Naive thymus-derived CD4-positive, alpha-beta T cell (primary cell): ENCODE measurements at regions not wholly inside any gene's neighbourhood (a gene's known extent, or its start where the extent isn't known, plus 50 kb on each side); places are given as distances from the start of the nearest gene placed in this dataset.
"Not testable (repeated sequence)": the region's sequence is repeated elsewhere in the genome, so short reads cannot be mapped to it uniquely, and the experiment has no call there.

ENCODE experiments used
- ATAC-seq: fragments of 150-1000 bp; cut with Tn5 transposase; 2 replicates; pipeline ENCODE4 v1.10.0; 2021; ENCODE audit warnings: mild to moderate bottlenecking, moderate library complexity
- CTCF ChIA-PET: fragments of 350-600 bp; sonication (Branson Sonifier 250); formaldehyde crosslinking; loops from one replicate; lab custom pipeline; 2021; ENCODE audit warnings: antibody characterized with exemption; lab: Charles Lee
- POLR2A ChIA-PET: fragments of 350-600 bp; sonication (Branson Sonifier 250); formaldehyde crosslinking; loops from one replicate; lab custom pipeline; 2021; ENCODE audit warnings: antibody characterized with exemption, inconsistent platforms; lab: Charles Lee
- DNase-seq, 9 donors: peaks; one replicate each; pipeline versions ENCODE4 v3.0.0 to v3.0.0-alpha.2; 2020 to 2022; ENCODE audit warnings: mixed read lengths in 1 of 9
- H3K27ac ChIP-seq: one replicate; pipeline ENCODE4 v1.7.0; 2013; ENCODE audit warnings: mild to moderate bottlenecking, low read depth, low read length, moderate library complexity
- H3K27me3 ChIP-seq, 2 donors: one replicate each; pipeline ENCODE4 v1.7.0; 2013; ENCODE audit warnings: low read length in 2 of 2, mild to moderate bottlenecking in 2 of 2, moderate library complexity in 2 of 2; ENCODE audit not compliant: control insufficient read depth in 2 of 2, insufficient read depth in 2 of 2
- H3K36me3 ChIP-seq, 3 experiments: 1 replicate in 2 of 3; 2 replicates in 1 of 3; pipeline ENCODE4 v1.7.0; 2013; ENCODE audit warnings: low read length in 3 of 3, mild to moderate bottlenecking in 3 of 3, moderate library complexity in 1 of 3; ENCODE audit not compliant: insufficient read depth in 3 of 3, control insufficient read depth in 2 of 3
- H3K4me1 ChIP-seq, 2 donors: one replicate each; pipeline ENCODE4 v1.7.0; 2013; ENCODE audit warnings: low read length in 2 of 2, mild to moderate bottlenecking in 2 of 2, moderate library complexity in 1 of 2; ENCODE audit not compliant: control insufficient read depth in 2 of 2, insufficient read depth in 2 of 2
- H3K4me3 ChIP-seq: 2 replicates; pipeline ENCODE4 v1.7.0; 2013; ENCODE audit warnings: mild to moderate bottlenecking, low read length
- H3K9me3 ChIP-seq, 3 experiments: 1 replicate in 2 of 3; 2 replicates in 1 of 3; pipeline ENCODE4 v1.7.0; 2013; ENCODE audit warnings: low read length in 3 of 3; ENCODE audit not compliant: control insufficient read depth in 2 of 3
- H3K27ac Mint-ChIP-seq, 9 donors: one replicate each; pipeline ENCODE4 v1.8.0; 2020 to 2022; ENCODE audit warnings: mixed read lengths in 9 of 9, mild to moderate bottlenecking in 8 of 9, moderate library complexity in 5 of 9, inconsistent platforms in 2 of 9
- H3K27me3 Mint-ChIP-seq, 5 donors: one replicate each; pipeline ENCODE4 v1.8.0; 2021 to 2022; ENCODE audit warnings: mixed read lengths in 5 of 5, mild to moderate bottlenecking in 1 of 5
- H3K36me3 Mint-ChIP-seq, 5 donors: one replicate each; pipeline ENCODE4 v1.8.0; 2020 to 2022; ENCODE audit warnings: mixed read lengths in 5 of 5, mild to moderate bottlenecking in 3 of 5, inconsistent platforms in 1 of 5
- H3K4me1 Mint-ChIP-seq, 7 donors: one replicate each; pipeline ENCODE4 v1.8.0; 2020 to 2022; ENCODE audit warnings: mixed read lengths in 7 of 7, mild to moderate bottlenecking in 3 of 7, inconsistent platforms in 1 of 7
- H3K4me3 Mint-ChIP-seq, 10 donors: one replicate each; pipeline ENCODE4 v1.8.0; 2020 to 2022; ENCODE audit warnings: mild to moderate bottlenecking in 10 of 10, mixed read lengths in 10 of 10, moderate library complexity in 6 of 10, inconsistent platforms in 2 of 10
- H3K9me3 Mint-ChIP-seq, 11 donors: one replicate each; pipeline ENCODE4 v1.8.0; 2020 to 2022; ENCODE audit warnings: mixed read lengths in 11 of 11, mild to moderate bottlenecking in 4 of 11, inconsistent platforms in 1 of 11, moderate library complexity in 1 of 11
- intact Hi-C, 2 donors: fragments of 100-400 bp; cut with micrococcal nuclease; formaldehyde crosslinking; loops; one replicate each; pipeline ENCODE4 v1.15.1; 2023

GRCh38 chr14:37780731-37781130 is 185.3 kb downstream of the TTC6 start:
- ATAC-seq, H3K36me3 Mint-ChIP-seq, H3K4me1 ChIP-seq, H3K27me3 Mint-ChIP-seq, H3K27ac ChIP-seq, H3K4me1 Mint-ChIP-seq, H3K4me3 ChIP-seq, POLR2A ChIA-PET, H3K9me3 ChIP-seq, DNase-seq, H3K4me3 Mint-ChIP-seq, intact Hi-C loops, H3K27ac Mint-ChIP-seq, H3K36me3 ChIP-seq, H3K27me3 ChIP-seq, CTCF ChIA-PET: not testable (repeated sequence)
- H3K9me3 Mint-ChIP-seq = peaks cover 4 to 29% (median 11%) of the 10 kb centered on the region in 11 donors

GRCh38 chr14:37784203-37784826 is 188.9 kb downstream of the TTC6 start:
- H3K36me3 Mint-ChIP-seq, POLR2A ChIA-PET: not testable (repeated sequence)

GRCh38 chr14:37784827-37785223 is 189.4 kb downstream of the TTC6 start:
- H3K4me3 ChIP-seq, H3K4me1 ChIP-seq, H3K4me3 Mint-ChIP-seq: not testable (repeated sequence)

More at GRCh38 chr14:37784203-37784826, 188.9 kb downstream of the TTC6 start:
- H3K4me3 ChIP-seq, H3K4me1 ChIP-seq, H3K27me3 ChIP-seq, H3K4me1 Mint-ChIP-seq, ATAC-seq, CTCF ChIA-PET, intact Hi-C loops, DNase-seq, H3K9me3 ChIP-seq, H3K27ac Mint-ChIP-seq, H3K36me3 ChIP-seq, H3K27ac ChIP-seq, H3K4me3 Mint-ChIP-seq: not testable (repeated sequence)
- Mint-ChIP-seq H3K27me3 (peaks cover 0 to 20% (median 0%) of the 10 kb centered on the region in 5 donors), H3K9me3 (peaks cover 0 to 23% (median 11%) of the 10 kb centered on the region in 11 donors)

GRCh38 chr14:37785298-37785697 is 189.9 kb downstream of the TTC6 start:
- POLR2A ChIA-PET, CTCF ChIA-PET, ATAC-seq, H3K27ac ChIP-seq, intact Hi-C loops, DNase-seq, H3K4me1 ChIP-seq, H3K4me3 ChIP-seq, H3K9me3 ChIP-seq, H3K36me3 Mint-ChIP-seq, H3K27ac Mint-ChIP-seq, H3K36me3 ChIP-seq, H3K4me1 Mint-ChIP-seq, H3K4me3 Mint-ChIP-seq, H3K27me3 ChIP-seq: not testable (repeated sequence)
- H3K9me3 Mint-ChIP-seq = peaks cover 0 to 20% (median 10%) of the 10 kb centered on the region in 11 donors
- peaks cover 0 to 20% (median 0%) of the 10 kb centered on the region in 5 donors for H3K27me3 Mint-ChIP-seq

More at GRCh38 chr14:37784827-37785223, 189.4 kb downstream of the TTC6 start:
- H3K27ac ChIP-seq, POLR2A ChIA-PET, DNase-seq, H3K36me3 ChIP-seq, CTCF ChIA-PET, H3K36me3 Mint-ChIP-seq, H3K27me3 ChIP-seq, H3K9me3 ChIP-seq, H3K4me1 Mint-ChIP-seq, H3K27ac Mint-ChIP-seq, intact Hi-C loops, ATAC-seq: not testable (repeated sequence)
- peaks cover 0 to 20% (median 0%) of the 10 kb centered on the region in 5 donors for H3K27me3 Mint-ChIP-seq
- H3K9me3 Mint-ChIP-seq = peaks cover 0 to 23% (median 11%) of the 10 kb centered on the region in 11 donors

GRCh38 chr14:37786114-37786625 is 190.7 kb downstream of the TTC6 start:
- H3K36me3 Mint-ChIP-seq, intact Hi-C loops, H3K27me3 ChIP-seq, H3K9me3 ChIP-seq, DNase-seq, H3K4me1 Mint-ChIP-seq, H3K27ac Mint-ChIP-seq, H3K4me3 Mint-ChIP-seq, CTCF ChIA-PET, H3K4me3 ChIP-seq, ATAC-seq, H3K4me1 ChIP-seq, H3K36me3 ChIP-seq, POLR2A ChIA-PET, H3K27ac ChIP-seq: not testable (repeated sequence)
- Mint-ChIP-seq H3K9me3 (peaks cover 0 to 19% (median 9%) of the 10 kb centered on the region in 11 donors), H3K27me3 (peaks cover 0 to 20% (median 0%) of the 10 kb centered on the region in 5 donors)

GRCh38 chr14:37787879-37788494 is 192.6 kb downstream of the TTC6 start:
- Mint-ChIP-seq H3K9me3 (peaks cover 0 to 16% (median 4%) of the 10 kb centered on the region in 11 donors), H3K27me3 (peaks cover 0 to 20% (median 0%) of the 10 kb centered on the region in 5 donors), H3K36me3 (peaks cover 0 to 3% (median 0%) of the 10 kb centered on the region in 5 donors), H3K4me1 (no peaks in the 10 kb centered on the region), H3K4me3 (no peak overlapping the region), H3K27ac (no peak overlapping the region)
- no peak for DNase-seq
- intact Hi-C loops = no loop called here
- no peaks in the 10 kb centered on the region for H3K9me3 ChIP-seq
- H3K27me3 ChIP-seq = no peaks in the 10 kb centered on the region
- H3K4me1 ChIP-seq = no peaks in the 10 kb centered on the region
- ChIA-PET CTCF (no interaction called here), POLR2A (no interaction called here)
- H3K4me3 ChIP-seq = no peak overlapping the region
- H3K27ac ChIP-seq = no peak overlapping the region
- ATAC-seq = no peak
- H3K36me3 ChIP-seq = no peaks in the 10 kb centered on the region
